ENCODE measurements at regions not wholly inside any gene's neighbourhood (a gene's known extent, or its start where the extent isn't known, plus 50 kb on each side); places are given as distances from the start of the nearest gene placed in this dataset.

GRCh38 chr6:169853196-169854082 lies 102.0 kb downstream of the ERMARD start:
- DNase-seq (ENCODE audit: low spot score) = no peak
- TF ChIP-seq CTCF (IDR thresholded peaks at IDR 0.05; ENCODE audit: extremely low read depth, insufficient read depth, missing control alignments) = no peak
- in situ Hi-C loops (cut with MboI; ENCODE audit: low pct_unique_long_range_greater_than_20kb, low sequenced_read_pairs, unreplicated experiment) = no loop called here

- no peak for DNase-seq (ENCODE audit: low spot score)
- in situ Hi-C loops (cut with MboI; ENCODE audit: low pct_unique_long_range_greater_than_20kb, low sequenced_read_pairs, unreplicated experiment) = no loop called here
- no peak for TF ChIP-seq CTCF (IDR thresholded peaks at IDR 0.05; ENCODE audit: extremely low read depth, insufficient read depth, missing control alignments)
These were observed 101.2 kb downstream of the ERMARD start for GRCh38 chr6:169852504-169853195.

GRCh38 chr6:169851641-169852503 lies 100.5 kb downstream of the ERMARD start:
- no peak for TF ChIP-seq CTCF (IDR thresholded peaks at IDR 0.05; ENCODE audit: extremely low read depth, insufficient read depth, missing control alignments)
- no peak for DNase-seq (ENCODE audit: low spot score)
- in situ Hi-C loops (cut with MboI; ENCODE audit: low pct_unique_long_range_greater_than_20kb, low sequenced_read_pairs, unreplicated experiment) = no loop called here

- no peak for TF ChIP-seq CTCF (IDR thresholded peaks at IDR 0.05; ENCODE audit: extremely low read depth, insufficient read depth, missing control alignments)
- in situ Hi-C loops (cut with MboI; ENCODE audit: low pct_unique_long_range_greater_than_20kb, low sequenced_read_pairs, unreplicated experiment) = no loop called here
- DNase-seq (ENCODE audit: low spot score) = no peak
These were observed 99.3 kb downstream of the ERMARD start for GRCh38 chr6:169850746-169851145.

GRCh38 chr6:169850154-169850553 lies 98.7 kb downstream of the ERMARD start:
- no peak for DNase-seq (ENCODE audit: low spot score)
- no peak for TF ChIP-seq CTCF (IDR thresholded peaks at IDR 0.05; ENCODE audit: extremely low read depth, insufficient read depth, missing control alignments)
- in situ Hi-C loops (cut with MboI; ENCODE audit: low pct_unique_long_range_greater_than_20kb, low sequenced_read_pairs, unreplicated experiment) = no loop called here

GRCh38 chr6:169849396-169849795 lies 98.0 kb downstream of the ERMARD start:
- no peak for DNase-seq (ENCODE audit: low spot score)
- in situ Hi-C loops (cut with MboI; ENCODE audit: low pct_unique_long_range_greater_than_20kb, low sequenced_read_pairs, unreplicated experiment) = no loop called here
- TF ChIP-seq CTCF (IDR thresholded peaks at IDR 0.05; ENCODE audit: extremely low read depth, insufficient read depth, missing control alignments) = no peak

Measured in GM13977 (cell line).